ENCODE measurements at regions not wholly inside any gene's neighbourhood (a gene's known extent, or its start where the extent isn't known, plus 50 kb on each side); places are given as distances from the start of the nearest gene placed in this dataset.

GRCh38 chr10:70952921-70953320 is 64.6 kb upstream of the PCBD1 start:
- TF ChIP-seq EZH2 (IDR thresholded peaks at IDR 0.05; ENCODE audit: borderline replicate concordance, low read depth, low read length, severe bottlenecking) (no peak), CTCF (IDR thresholded peaks at IDR 0.05; ENCODE audit: borderline replicate concordance, extremely low read depth, low read length, poor library complexity, severe bottlenecking) (no peak)
